HG03135 (cell line): ENCODE measurements at regions not wholly inside any gene's neighbourhood (a gene's known extent, or its start where the extent isn't known, plus 50 kb on each side); places are given as distances from the start of the nearest gene placed in this dataset.
"Not testable (repeated sequence)": the region's sequence is repeated elsewhere in the genome, so short reads cannot be mapped to it uniquely, and the experiment has no call there.

Experiments used
- ATAC-seq: cut with Tn5 transposase; IDR thresholded peaks from one replicate; pipeline ENCODE4 v1.9.1; 2021; ENCODE audit warnings: mild to moderate bottlenecking, moderate library complexity; ENCODE audit not compliant: unreplicated experiment

- no peak for ATAC-seq
Measured at GRCh38 chr3:193922034-193922774, 213.7 kb upstream of the HES1 start.

GRCh38 chr3:193923958-193924357 lies 212.0 kb upstream of the HES1 start:
- not testable (repeated sequence) for ATAC-seq

- not testable (repeated sequence) for ATAC-seq
Measured at GRCh38 chr3:193926071-193926470, 209.9 kb upstream of the HES1 start.

GRCh38 chr3:193927413-193928206 lies 208.3 kb upstream of the HES1 start:
- not testable (repeated sequence) for ATAC-seq

- no peak for ATAC-seq
Measured at GRCh38 chr3:193928354-193929209, 207.4 kb upstream of the HES1 start.

GRCh38 chr3:193929373-193929772 lies 206.6 kb upstream of the HES1 start:
- no peak for ATAC-seq

GRCh38 chr3:193929921-193930646 lies 205.9 kb upstream of the HES1 start:
- no peak for ATAC-seq

- no peak for ATAC-seq
Measured at GRCh38 chr3:193932136-193932535, 203.8 kb upstream of the HES1 start.

- no peak for ATAC-seq
Measured at GRCh38 chr3:193932576-193932975, 203.4 kb upstream of the HES1 start.

- no peak for ATAC-seq
Measured at GRCh38 chr3:193933451-193933850, 202.5 kb upstream of the HES1 start.

GRCh38 chr3:193935916-193936315 lies 200.0 kb upstream of the HES1 start:
- no peak for ATAC-seq

GRCh38 chr3:193938613-193939012 lies 197.3 kb upstream of the HES1 start:
- ATAC-seq: no peak

GRCh38 chr3:193939527-193939926 lies 196.4 kb upstream of the HES1 start:
- ATAC-seq: no peak

- no peak for ATAC-seq
Measured at GRCh38 chr3:193940526-193940925, 195.4 kb upstream of the HES1 start.

- ATAC-seq: no peak
Measured at GRCh38 chr3:193941486-193941885, 194.5 kb upstream of the HES1 start.

- no peak for ATAC-seq
Measured at GRCh38 chr3:193942516-193943055, 193.4 kb upstream of the HES1 start.

GRCh38 chr3:193943200-193943599 lies 192.7 kb upstream of the HES1 start:
- ATAC-seq: no peak

- ATAC-seq: no peak
Measured at GRCh38 chr3:193943851-193944517, 192.0 kb upstream of the HES1 start.

GRCh38 chr3:193944518-193944884 lies 191.4 kb upstream of the HES1 start:
- no peak for ATAC-seq

- no peak for ATAC-seq
Measured at GRCh38 chr3:193945143-193945542, 190.8 kb upstream of the HES1 start.
